NOMO-1 (cell line): ENCODE measurements at regions not wholly inside any gene's neighbourhood (a gene's known extent, or its start where the extent isn't known, plus 50 kb on each side); places are given as distances from the start of the nearest gene placed in this dataset.
"Not testable (repeated sequence)": the region's sequence is repeated elsewhere in the genome, so short reads cannot be mapped to it uniquely, and the experiment has no call there.

Experiments used
- DNase-seq, 2 experiments: peaks; one replicate each; lab custom pipeline; 2025; ENCODE audit not compliant: unreplicated experiment in 2 of 2; lab: John Stamatoyannopoulos, UW

GRCh38 chr20:22729616-22730236, 145.4 kb upstream of the FOXA2 start:
- DNase-seq = no peak

GRCh38 chr20:22732751-22733150, 148.4 kb upstream of the FOXA2 start:
- no peak for DNase-seq

- not testable (repeated sequence) for DNase-seq
Measured at GRCh38 chr20:22734946-22735647, 150.7 kb upstream of the FOXA2 start.

GRCh38 chr20:22740829-22741228, 156.5 kb upstream of the FOXA2 start:
- DNase-seq = no peak

GRCh38 chr20:22744341-22745193, 160.2 kb upstream of the FOXA2 start:
- no peak for DNase-seq

- DNase-seq = no peak
Measured at GRCh38 chr20:22745194-22745500, 160.8 kb upstream of the FOXA2 start.

- no peak for DNase-seq
Measured at GRCh38 chr20:22746957-22747356, 162.6 kb upstream of the FOXA2 start.

- no peak for DNase-seq
Measured at GRCh38 chr20:22752324-22752723, 168.0 kb upstream of the FOXA2 start.

- no peak for DNase-seq
Measured at GRCh38 chr20:22757424-22758183, 173.2 kb upstream of the FOXA2 start.

GRCh38 chr20:22758815-22759214, 174.4 kb upstream of the FOXA2 start:
- DNase-seq = no peak

GRCh38 chr20:22762576-22763256, 178.3 kb upstream of the FOXA2 start:
- DNase-seq = no peak

- DNase-seq = no peak
Measured at GRCh38 chr20:22763257-22763906, 179.0 kb upstream of the FOXA2 start.

- no peak for DNase-seq
Measured at GRCh38 chr20:22768266-22769178, 184.2 kb upstream of the FOXA2 start.

- DNase-seq = no peak
Measured at GRCh38 chr20:22770241-22770800, 185.9 kb upstream of the FOXA2 start.

- DNase-seq = no peak
Measured at GRCh38 chr20:22771706-22772105, 187.3 kb upstream of the FOXA2 start.

GRCh38 chr20:22773344-22773743, 189.0 kb upstream of the FOXA2 start:
- no peak for DNase-seq

GRCh38 chr20:22775256-22775655, 190.9 kb upstream of the FOXA2 start:
- DNase-seq = no peak

GRCh38 chr20:22775671-22776139, 191.3 kb upstream of the FOXA2 start:
- DNase-seq = no peak

GRCh38 chr20:22776369-22776768, 192.0 kb upstream of the FOXA2 start:
- DNase-seq = no peak
